ENCODE measurements at regions not wholly inside any gene's neighbourhood (a gene's known extent, or its start where the extent isn't known, plus 50 kb on each side); places are given as distances from the start of the nearest gene placed in this dataset.

- Histone ChIP-seq H3K36me3 (ENCODE audit: insufficient read depth) (no peaks in the 10 kb centered on the region), H3K4me3 (IDR thresholded peaks at IDR 0.05; ENCODE audit: insufficient read depth, low read depth, low read length) (no peak overlapping the region), H4K20me1 (ENCODE audit: insufficient read depth) (no peaks in the 10 kb centered on the region), H3K4me1 (ENCODE audit: low read depth, poor library complexity, severe bottlenecking) (no peaks in the 10 kb centered on the region), H2AFZ (ENCODE audit: low read depth) (no peak overlapping the region), H3K79me2 (ENCODE audit: insufficient read depth, low read depth) (no peaks in the 10 kb centered on the region), H3K4me2 (no peak overlapping the region), H3K27me3 (ENCODE audit: insufficient read depth, low read depth) (no peaks in the 10 kb centered on the region), H3K9ac (no peak overlapping the region), H3K27ac (no peak overlapping the region)
- TF ChIP-seq, protein P1, sequence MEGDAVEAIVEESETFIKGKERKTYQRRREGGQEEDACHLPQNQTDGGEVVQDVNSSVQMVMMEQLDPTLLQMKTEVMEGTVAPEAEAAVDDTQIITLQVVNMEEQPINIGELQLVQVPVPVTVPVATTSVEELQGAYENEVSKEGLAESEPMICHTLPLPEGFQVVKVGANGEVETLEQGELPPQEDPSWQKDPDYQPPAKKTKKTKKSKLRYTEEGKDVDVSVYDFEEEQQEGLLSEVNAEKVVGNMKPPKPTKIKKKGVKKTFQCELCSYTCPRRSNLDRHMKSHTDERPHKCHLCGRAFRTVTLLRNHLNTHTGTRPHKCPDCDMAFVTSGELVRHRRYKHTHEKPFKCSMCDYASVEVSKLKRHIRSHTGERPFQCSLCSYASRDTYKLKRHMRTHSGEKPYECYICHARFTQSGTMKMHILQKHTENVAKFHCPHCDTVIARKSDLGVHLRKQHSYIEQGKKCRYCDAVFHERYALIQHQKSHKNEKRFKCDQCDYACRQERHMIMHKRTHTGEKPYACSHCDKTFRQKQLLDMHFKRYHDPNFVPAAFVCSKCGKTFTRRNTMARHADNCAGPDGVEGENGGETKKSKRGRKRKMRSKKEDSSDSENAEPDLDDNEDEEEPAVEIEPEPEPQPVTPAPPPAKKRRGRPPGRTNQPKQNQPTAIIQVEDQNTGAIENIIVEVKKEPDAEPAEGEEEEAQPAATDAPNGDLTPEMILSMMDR (conservative IDR thresholded peaks at IDR 0.05; ENCODE audit: low read depth, low read length): no peak
Measured at GRCh38 chr21:38613686-38614085, 115.4 kb upstream of the ERG start.

DNA sequence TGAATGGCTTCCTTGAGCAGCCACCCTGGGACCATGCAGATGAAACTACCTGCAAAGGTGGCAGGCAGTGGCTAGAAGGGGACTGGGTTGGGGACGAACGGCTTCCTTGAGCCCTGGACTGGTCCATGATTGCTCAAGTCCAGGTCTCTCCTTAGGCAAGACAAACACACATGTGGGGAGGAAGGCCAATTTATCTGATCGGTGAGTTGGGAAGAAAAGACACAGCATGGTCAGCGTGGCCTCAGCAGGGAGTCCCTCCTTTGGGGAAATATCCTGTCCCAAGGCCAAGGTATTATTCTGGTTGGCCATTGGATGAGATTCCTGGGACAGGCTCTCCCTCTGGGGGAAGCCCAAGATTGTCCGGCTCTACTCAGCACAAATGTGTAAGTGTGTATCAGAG lies 116.3 kb upstream of the ERG start:
- Histone ChIP-seq H3K4me1 (ENCODE audit: low read depth, poor library complexity, severe bottlenecking) (no peaks in the 10 kb centered on the region), H3K27me3 (ENCODE audit: insufficient read depth, low read depth) (no peaks in the 10 kb centered on the region), H3K9ac (no peak overlapping the region), H3K4me2 (no peak overlapping the region), H3K27ac (no peak overlapping the region), H3K36me3 (ENCODE audit: insufficient read depth) (no peaks in the 10 kb centered on the region), H2AFZ (ENCODE audit: low read depth) (no peak overlapping the region), H4K20me1 (ENCODE audit: insufficient read depth) (no peaks in the 10 kb centered on the region), H3K4me3 (IDR thresholded peaks at IDR 0.05; ENCODE audit: insufficient read depth, low read depth, low read length) (no peak overlapping the region), H3K79me2 (ENCODE audit: insufficient read depth, low read depth) (no peaks in the 10 kb centered on the region)
- TF ChIP-seq, protein P1 (conservative IDR thresholded peaks at IDR 0.05; ENCODE audit: low read depth, low read length): no peak

DNA sequence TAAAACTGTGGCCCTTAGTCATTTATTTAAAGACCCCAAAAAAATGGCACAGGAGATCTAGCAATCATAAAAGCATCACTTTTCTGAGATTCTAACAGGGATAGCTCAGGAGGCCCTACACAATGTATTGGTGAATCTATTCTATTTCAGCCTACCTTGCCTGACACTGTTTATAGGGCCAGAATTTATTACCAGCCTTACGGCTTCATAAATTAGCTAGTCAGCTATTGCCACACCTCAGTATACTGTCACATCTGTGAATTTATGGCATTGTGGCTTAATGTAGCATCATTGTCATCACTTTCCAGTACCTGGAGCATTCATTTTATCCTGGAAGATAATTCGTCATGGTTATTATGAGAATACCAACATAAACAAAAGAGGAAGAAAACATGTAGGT lies 121.2 kb upstream of the ERG start:
- H3K27ac ChIP-seq: no peak overlapping the region
- TF ChIP-seq, protein P1 (conservative IDR thresholded peaks at IDR 0.05; ENCODE audit: low read depth, low read length): no peak
- no peak overlapping the region for H3K4me3 ChIP-seq (IDR thresholded peaks at IDR 0.05; ENCODE audit: insufficient read depth, low read depth, low read length)
- no peaks in the 10 kb centered on the region for H3K27me3 ChIP-seq (ENCODE audit: insufficient read depth, low read depth)
- H3K36me3 ChIP-seq (ENCODE audit: insufficient read depth): no peaks in the 10 kb centered on the region
- no peaks in the 10 kb centered on the region for H3K4me1 ChIP-seq (ENCODE audit: low read depth, poor library complexity, severe bottlenecking)
- H3K9ac ChIP-seq: no peak overlapping the region
- H4K20me1 ChIP-seq (ENCODE audit: insufficient read depth): no peaks in the 10 kb centered on the region
- no peaks in the 10 kb centered on the region for H3K79me2 ChIP-seq (ENCODE audit: insufficient read depth, low read depth)
- no peak overlapping the region for H3K4me2 ChIP-seq
- no peak overlapping the region for H2AFZ ChIP-seq (ENCODE audit: low read depth)

DNA sequence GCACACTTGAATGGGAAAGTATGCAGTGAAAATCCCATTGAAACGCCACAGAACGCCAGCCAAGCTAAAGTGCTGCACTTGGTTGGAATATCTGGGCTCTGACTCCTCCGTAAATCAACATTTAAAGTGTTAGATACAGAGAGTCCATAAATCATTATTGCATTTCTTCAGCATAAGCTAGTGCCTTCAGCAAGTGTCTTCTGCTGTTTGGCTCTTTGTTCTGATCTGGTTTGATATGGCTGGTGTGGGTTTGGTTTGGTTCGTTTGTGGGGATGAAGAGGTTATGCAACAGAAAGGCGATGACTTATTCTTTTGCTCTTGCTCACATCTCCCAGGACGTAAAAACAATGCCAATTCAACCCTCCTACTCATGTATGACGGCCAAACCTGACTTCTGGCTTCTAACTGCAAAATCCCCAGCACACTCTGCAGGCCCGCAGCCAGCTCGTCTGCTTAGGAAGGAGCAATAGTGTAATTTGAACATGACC lies 121.8 kb upstream of the ERG start:
- Histone ChIP-seq H3K27me3 (ENCODE audit: insufficient read depth, low read depth) (no peaks in the 10 kb centered on the region), H3K36me3 (ENCODE audit: insufficient read depth) (no peaks in the 10 kb centered on the region), H3K4me3 (IDR thresholded peaks at IDR 0.05; ENCODE audit: insufficient read depth, low read depth, low read length) (no peak overlapping the region), H2AFZ (ENCODE audit: low read depth) (no peak overlapping the region), H3K4me1 (ENCODE audit: low read depth, poor library complexity, severe bottlenecking) (no peaks in the 10 kb centered on the region), H3K4me2 (no peak overlapping the region), H3K9ac (no peak overlapping the region), H4K20me1 (ENCODE audit: insufficient read depth) (no peaks in the 10 kb centered on the region), H3K79me2 (ENCODE audit: insufficient read depth, low read depth) (no peaks in the 10 kb centered on the region), H3K27ac (no peak overlapping the region)
- TF ChIP-seq, protein P1 (conservative IDR thresholded peaks at IDR 0.05; ENCODE audit: low read depth, low read length): no peak

All from KMS-11 (cell line).